ENCODE measurements at regions not wholly inside any gene's neighbourhood (a gene's known extent, or its start where the extent isn't known, plus 50 kb on each side); places are given as distances from the start of the nearest gene placed in this dataset.

DNA sequence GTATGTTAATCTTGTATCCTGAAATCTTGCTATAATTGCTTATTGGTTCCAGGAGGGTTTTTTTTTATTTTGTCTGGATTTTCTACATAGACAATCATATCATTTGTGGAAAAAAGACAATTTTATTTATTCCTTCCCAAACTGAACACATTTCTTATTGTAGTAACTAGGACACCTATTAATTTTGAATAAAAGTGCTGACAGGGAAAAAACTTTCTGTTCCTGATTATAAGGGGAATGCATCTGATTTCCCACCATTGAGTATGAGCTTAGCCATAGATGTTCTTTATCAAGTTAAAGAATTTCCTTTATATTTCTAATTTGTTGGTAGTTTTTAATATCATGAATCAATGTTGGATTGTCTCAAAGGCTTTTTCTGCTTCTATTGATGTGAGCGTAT lies 460.7 kb upstream of the CNTN3 start:
- H3K27ac Mint-ChIP-seq = no peak overlapping the region
- peaks cover 8 to 41% (median 19%) of the 10 kb centered on the region in 6 donors for H3K9me3 Mint-ChIP-seq
- H3K4me1 Mint-ChIP-seq = no peaks in the 10 kb centered on the region
- DNase-seq = no peak
- no peaks in the 10 kb centered on the region for H3K27me3 Mint-ChIP-seq (ENCODE audit: low read depth in 3 of 3)
- H3K4me3 Mint-ChIP-seq = no peak overlapping the region
- H3K36me3 Mint-ChIP-seq = no peaks in the 10 kb centered on the region

DNA sequence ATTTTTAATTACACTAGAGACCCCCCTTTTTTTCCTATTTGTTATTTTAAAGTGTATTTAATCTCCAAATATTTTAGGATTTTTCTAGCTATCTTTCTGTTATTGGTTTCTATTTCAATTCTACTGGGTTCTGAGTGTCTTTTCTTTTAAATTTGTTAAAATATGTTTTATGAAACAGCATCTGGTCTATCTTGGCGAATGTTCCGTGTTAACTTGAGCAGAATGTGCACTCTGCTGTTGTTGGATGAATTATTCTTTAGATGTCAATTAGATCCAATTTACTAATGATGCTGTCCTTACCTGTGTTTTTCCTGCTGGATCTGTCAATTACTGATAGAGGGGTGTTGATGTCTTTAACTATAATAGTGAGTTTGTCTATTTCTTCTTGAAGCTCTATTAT lies 462.0 kb upstream of the CNTN3 start:
- Mint-ChIP-seq H3K4me1 (no peaks in the 10 kb centered on the region), H3K4me3 (no peak overlapping the region), H3K27me3 (ENCODE audit: low read depth in 3 of 3) (no peaks in the 10 kb centered on the region), H3K9me3 (peaks cover 8 to 40% (median 22%) of the 10 kb centered on the region in 6 donors), H3K36me3 (no peaks in the 10 kb centered on the region), H3K27ac (no peak overlapping the region)
- no peak for DNase-seq

DNA sequence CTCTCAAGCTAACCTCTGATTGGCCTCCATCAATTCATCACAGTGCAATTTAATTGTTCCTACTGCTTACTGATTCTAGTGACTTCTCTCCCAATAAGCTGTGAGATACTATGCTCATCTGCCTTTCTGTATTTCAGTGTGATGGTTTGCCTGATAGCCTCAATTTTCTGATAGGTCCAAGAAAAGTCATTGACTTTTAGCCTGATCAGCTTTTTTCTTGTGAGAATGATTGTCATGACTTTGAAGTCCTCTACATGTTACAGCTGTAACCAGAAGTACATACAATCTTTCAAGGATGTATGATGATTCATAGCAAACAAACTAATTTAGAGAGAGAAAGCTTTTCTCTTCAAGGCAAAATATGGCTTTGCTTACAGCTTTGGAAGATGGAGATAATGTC lies 463.8 kb upstream of the CNTN3 start:
- no peak for DNase-seq
- no peak overlapping the region for H3K4me3 Mint-ChIP-seq
- no peak overlapping the region for H3K27ac Mint-ChIP-seq
- no peaks in the 10 kb centered on the region for H3K36me3 Mint-ChIP-seq
- no peaks in the 10 kb centered on the region for H3K4me1 Mint-ChIP-seq
- peaks cover 0 to 2% (median 0%) of the 10 kb centered on the region in 3 donors for H3K27me3 Mint-ChIP-seq (ENCODE audit: low read depth in 3 of 3)
- peaks cover 6 to 52% (median 18%) of the 10 kb centered on the region in 6 donors for H3K9me3 Mint-ChIP-seq

DNA sequence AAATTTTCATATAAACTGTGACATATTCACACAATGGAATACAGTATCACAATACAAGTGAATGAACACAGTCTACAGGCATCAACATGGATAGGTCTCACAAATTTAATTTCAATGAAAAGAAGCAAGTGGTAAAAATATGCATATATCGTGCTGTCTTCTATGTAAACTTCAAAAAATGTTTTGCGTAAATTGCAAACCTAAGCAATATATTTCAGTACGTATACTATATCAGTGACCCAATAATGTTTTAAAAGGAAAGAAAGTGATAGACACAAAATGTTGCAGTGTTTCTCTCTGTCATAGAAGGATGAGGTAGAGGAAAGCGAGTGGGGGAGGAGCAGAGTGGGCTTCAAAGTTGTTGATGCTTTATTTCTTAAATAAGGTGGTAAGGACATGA lies 468.4 kb upstream of the CNTN3 start:
- no peak overlapping the region for H3K27ac Mint-ChIP-seq
- peaks cover 6 to 47% (median 13%) of the 10 kb centered on the region in 6 donors for H3K9me3 Mint-ChIP-seq
- DNase-seq = no peak
- H3K36me3 Mint-ChIP-seq = no peaks in the 10 kb centered on the region
- H3K27me3 Mint-ChIP-seq (ENCODE audit: low read depth in 3 of 3) = peaks cover 0 to 2% (median 0%) of the 10 kb centered on the region in 3 donors
- no peaks in the 10 kb centered on the region for H3K4me1 Mint-ChIP-seq
- H3K4me3 Mint-ChIP-seq = no peak overlapping the region

DNA sequence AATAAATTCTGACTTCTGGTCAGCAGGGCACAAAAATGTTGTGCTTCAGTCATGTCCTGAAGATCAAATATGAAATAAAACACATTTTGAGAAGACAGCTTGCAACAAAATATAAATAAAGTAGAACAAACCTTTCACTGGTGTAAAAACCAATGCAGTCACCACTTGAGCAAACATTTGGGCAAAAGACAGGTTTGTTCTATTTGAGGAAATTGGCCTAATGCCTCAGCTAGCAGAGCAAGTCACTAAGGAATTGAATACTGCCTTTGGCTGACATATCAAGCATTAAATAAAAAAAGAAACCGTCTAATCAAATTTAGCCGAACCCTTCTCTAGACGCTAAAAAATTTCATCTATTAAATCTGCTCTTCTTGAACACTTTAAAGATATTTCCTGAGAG lies 475.4 kb upstream of the CNTN3 start:
- Mint-ChIP-seq H3K36me3 (no peaks in the 10 kb centered on the region), H3K27ac (no peak overlapping the region), H3K9me3 (peaks cover 6 to 37% (median 12%) of the 10 kb centered on the region in 6 donors)

DNA sequence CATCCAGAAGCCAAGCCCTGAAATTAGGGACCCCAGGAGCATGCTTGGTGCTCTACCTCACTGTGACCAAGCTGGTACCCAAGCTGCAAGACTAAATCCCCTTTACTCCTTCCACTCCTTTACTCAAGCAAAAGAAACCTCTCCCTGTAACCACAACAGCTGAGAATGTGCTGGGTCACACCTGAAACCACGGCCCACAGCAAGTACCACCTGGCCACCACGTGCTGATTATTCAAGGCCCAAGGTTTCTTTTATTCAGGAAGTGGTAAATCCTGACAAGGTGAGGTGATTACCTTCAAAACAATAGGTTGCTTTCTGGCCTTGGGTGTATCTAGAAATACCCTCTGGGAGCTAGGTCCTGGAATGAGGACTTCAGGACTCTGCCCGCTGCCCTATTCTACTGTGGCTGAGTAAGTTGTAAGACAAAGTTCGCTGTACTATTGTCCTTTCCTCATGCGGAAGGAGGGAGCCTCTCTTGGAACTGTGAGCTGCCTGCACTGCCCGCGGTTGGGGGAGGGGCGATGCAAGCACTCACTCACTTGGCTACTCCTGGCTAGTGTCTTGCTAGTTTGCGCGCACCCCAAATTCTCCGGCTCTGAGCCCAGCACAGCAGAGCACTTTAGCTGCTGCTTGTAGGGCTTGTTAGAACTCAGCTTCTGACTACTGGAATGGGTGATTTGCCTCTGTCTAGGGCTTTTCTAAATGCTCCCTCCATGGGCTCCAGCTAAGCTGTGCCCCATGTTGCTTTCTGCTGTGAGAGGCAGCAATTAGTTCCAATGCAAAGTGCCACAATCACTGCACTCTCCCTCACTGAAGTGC lies 487.1 kb upstream of the CNTN3 start:
- H3K4me3 Mint-ChIP-seq = no peak overlapping the region
- no peak overlapping the region for H3K27ac Mint-ChIP-seq
- DNase-seq = no peak
- H3K4me1 Mint-ChIP-seq = no peaks in the 10 kb centered on the region
- peaks cover 0 to 2% (median 2%) of the 10 kb centered on the region in 3 donors for H3K27me3 Mint-ChIP-seq (ENCODE audit: low read depth in 3 of 3)
- H3K9me3 Mint-ChIP-seq = peaks cover 6 to 41% (median 36%) of the 10 kb centered on the region in 6 donors
- no peaks in the 10 kb centered on the region for H3K36me3 Mint-ChIP-seq

More for the DNA sequence above, 475.4 kb upstream of the CNTN3 start:
- DNase-seq = no peak
- H3K27me3 Mint-ChIP-seq (ENCODE audit: low read depth in 3 of 3) = no peaks in the 10 kb centered on the region
- H3K4me3 Mint-ChIP-seq = no peak overlapping the region
- H3K4me1 Mint-ChIP-seq = no peaks in the 10 kb centered on the region

DNA sequence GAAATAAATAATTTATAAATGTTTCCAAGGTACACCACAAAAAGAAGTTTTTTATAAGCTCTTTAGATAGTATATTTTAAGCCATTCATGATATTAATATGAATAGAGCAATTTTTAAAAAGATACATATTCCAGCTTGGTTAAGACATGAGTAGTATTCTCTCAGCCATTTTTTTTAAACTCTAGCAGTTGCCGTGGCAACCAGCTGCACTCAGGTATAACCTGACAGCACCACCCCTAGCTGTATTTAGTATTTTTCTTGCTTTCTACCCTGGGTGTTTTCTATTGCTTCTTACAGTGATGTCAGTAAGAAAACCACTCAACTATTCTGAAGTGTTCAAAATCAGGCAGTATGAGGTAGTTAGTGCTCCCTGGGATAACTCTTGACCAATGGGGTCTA lies 496.3 kb upstream of the CNTN3 start:
- Mint-ChIP-seq H3K27ac (no peak overlapping the region), H3K27me3 (ENCODE audit: low read depth in 3 of 3) (no peaks in the 10 kb centered on the region), H3K36me3 (no peaks in the 10 kb centered on the region), H3K9me3 (peaks cover 3 to 21% (median 9%) of the 10 kb centered on the region in 6 donors), H3K4me1 (no peaks in the 10 kb centered on the region), H3K4me3 (no peak overlapping the region)
- DNase-seq = no peak

DNA sequence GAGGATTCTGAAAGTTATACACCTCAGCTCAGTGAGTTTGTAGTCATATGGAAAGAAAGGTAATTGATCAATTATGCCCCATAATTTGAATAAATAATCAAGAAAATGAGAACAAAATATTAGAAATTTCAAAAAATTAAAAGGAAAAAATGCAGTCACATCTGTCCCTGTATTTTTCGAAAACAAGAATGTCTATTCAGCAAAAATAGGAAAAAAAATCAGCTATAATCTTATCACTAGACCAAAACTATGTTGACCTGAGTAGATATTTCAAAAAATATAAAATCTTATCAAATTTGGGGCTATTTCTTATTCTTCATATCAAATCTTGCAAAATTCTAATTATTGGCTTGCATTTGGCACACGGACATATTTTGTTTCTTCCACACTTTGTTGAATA lies 501.2 kb upstream of the CNTN3 start:
- no peak for DNase-seq
- no peaks in the 10 kb centered on the region for H3K27me3 Mint-ChIP-seq (ENCODE audit: low read depth in 3 of 3)
- no peaks in the 10 kb centered on the region for H3K36me3 Mint-ChIP-seq
- H3K9me3 Mint-ChIP-seq = peaks cover 0 to 41% (median 8%) of the 10 kb centered on the region in 6 donors
- H3K4me3 Mint-ChIP-seq = no peak overlapping the region
- no peak overlapping the region for H3K27ac Mint-ChIP-seq
- H3K4me1 Mint-ChIP-seq = no peaks in the 10 kb centered on the region

DNA sequence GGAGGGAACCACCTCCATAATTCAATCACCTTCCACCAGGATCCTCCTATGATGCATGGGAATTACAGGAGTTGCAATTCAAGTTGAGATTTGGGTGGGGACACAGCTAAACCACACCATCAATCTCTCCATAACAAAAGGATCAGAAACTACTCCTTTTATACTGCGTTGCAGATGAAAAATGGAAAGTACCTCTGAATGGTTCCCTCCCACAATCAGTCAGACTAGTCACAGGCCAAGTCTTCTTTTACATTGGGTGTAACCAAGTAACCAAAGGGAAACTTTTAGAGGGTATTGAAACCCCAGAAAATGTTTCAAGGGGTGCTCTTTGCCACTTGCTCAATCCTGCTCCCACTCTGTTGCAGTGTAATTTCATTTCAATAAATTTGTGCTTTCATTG lies 504.3 kb upstream of the CNTN3 start:
- no peak overlapping the region for H3K4me3 Mint-ChIP-seq
- H3K36me3 Mint-ChIP-seq = no peaks in the 10 kb centered on the region
- no peak for DNase-seq
- H3K4me1 Mint-ChIP-seq = no peaks in the 10 kb centered on the region
- H3K27ac Mint-ChIP-seq = no peak overlapping the region
- no peaks in the 10 kb centered on the region for H3K27me3 Mint-ChIP-seq (ENCODE audit: low read depth in 3 of 3)
- peaks cover 0 to 35% (median 6%) of the 10 kb centered on the region in 6 donors for H3K9me3 Mint-ChIP-seq

DNA sequence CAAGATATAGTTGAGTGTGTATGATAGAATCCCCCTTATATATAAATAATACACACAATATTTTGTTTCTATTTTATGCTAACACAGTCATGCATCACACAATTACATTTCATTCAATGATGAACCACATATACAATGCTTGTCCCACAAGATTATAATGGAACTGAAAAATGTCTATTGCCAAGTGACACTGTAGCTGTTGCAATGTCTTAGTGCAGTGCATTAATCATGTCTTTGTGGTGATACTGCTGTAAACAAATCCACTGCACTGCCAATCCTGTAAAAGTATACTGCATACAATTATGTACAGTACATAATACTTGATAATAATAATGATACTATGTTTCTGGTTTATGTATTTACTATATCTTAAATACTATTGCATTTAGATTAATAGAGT lies 512.1 kb upstream of the CNTN3 start:
- Mint-ChIP-seq H3K27ac (no peak overlapping the region), H3K9me3 (peaks cover 3 to 22% (median 9%) of the 10 kb centered on the region in 6 donors), H3K36me3 (no peaks in the 10 kb centered on the region), H3K27me3 (ENCODE audit: low read depth in 3 of 3) (peaks cover 0 to 2% (median 0%) of the 10 kb centered on the region in 3 donors), H3K4me1 (no peaks in the 10 kb centered on the region), H3K4me3 (no peak overlapping the region)
- DNase-seq = no peak

DNA sequence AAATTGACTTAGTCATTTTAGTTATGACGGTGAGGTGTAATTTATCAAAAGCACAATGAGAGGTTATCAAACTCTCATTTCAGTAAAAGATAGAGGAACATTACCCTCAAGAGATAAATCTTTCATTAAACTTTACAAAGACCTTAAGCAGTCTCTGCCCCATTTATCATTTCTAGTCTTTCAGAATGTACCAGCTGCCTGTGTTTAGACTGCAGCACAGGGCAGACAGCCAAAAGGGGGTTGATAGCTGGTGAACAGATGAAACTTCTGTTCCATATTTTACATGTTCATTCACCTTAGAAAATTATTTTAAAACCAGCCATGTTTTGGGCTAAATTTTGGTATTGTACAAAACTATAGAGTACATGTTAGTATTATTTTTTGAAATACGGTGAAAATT lies 514.6 kb upstream of the CNTN3 start:
- Mint-ChIP-seq H3K4me1 (no peaks in the 10 kb centered on the region), H3K27me3 (ENCODE audit: low read depth in 3 of 3) (peaks cover 0 to 4% (median 0%) of the 10 kb centered on the region in 3 donors), H3K4me3 (no peak overlapping the region), H3K9me3 (peaks cover 7 to 22% (median 12%) of the 10 kb centered on the region in 6 donors), H3K27ac (no peak overlapping the region), H3K36me3 (no peaks in the 10 kb centered on the region)
- no peak for DNase-seq

DNA sequence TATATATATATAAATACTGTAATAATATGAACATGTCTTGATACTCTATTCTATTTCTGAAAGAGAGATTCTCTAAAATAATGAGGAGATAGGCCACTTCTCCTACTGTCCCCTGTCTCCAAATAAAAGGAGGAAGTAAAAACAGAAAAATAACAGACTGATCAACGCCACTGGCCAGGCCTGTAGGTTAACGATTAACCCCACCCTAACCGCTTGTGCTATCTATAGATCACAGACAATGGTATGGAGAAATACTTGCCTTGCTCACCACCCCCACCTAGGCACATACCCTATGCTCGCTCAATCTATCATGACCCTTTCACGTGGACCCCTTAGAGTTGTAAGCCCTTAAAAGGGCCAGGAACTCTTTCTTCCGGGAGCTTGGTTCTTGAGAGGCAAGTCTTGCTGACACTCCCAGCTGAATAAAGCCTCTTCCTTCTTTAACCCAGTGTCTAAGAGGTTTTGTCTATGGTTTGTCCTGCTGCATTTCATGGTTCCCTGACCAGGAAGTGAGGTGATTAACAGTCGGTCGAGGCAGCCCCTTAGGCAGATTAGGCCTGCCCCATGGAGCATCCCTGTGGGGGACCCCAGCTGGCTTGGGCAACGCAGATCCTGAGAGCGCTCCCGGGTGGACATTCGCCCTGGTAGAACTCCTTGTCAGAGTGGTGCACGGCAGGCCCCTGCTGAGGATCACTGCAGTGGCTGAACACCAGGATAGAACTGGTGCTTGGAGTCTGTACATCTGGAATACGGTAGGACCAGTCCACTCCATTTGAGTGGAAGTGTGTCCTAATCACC lies 521.8 kb upstream of the CNTN3 start:
- Mint-ChIP-seq H3K27me3 (ENCODE audit: low read depth in 3 of 3) (peaks cover 0 to 4% (median 1%) of the 10 kb centered on the region in 3 donors), H3K27ac (no peak overlapping the region), H3K4me1 (no peaks in the 10 kb centered on the region), H3K4me3 (no peak overlapping the region), H3K9me3 (peaks cover 3 to 39% (median 15%) of the 10 kb centered on the region in 6 donors), H3K36me3 (no peaks in the 10 kb centered on the region)
- DNase-seq = no peak

DNA sequence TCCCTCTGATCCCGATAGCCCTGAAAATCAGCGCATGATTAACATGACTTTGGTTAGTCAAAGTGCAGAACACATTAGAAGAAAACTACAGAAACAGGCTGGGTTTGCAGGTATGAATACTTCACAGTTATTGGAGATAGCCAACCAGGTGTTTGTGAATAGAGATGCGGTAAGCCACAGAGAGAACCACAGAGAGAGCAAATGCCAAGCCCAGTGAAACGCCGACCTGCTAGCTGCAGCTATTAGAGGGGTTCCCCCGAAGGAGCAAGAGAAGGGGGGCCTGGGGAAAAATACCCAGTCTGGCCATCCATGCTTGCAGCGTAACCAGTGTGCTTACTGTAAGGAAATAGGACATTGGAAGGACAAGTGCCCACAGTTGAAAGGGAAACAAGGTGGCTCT lies 523.9 kb upstream of the CNTN3 start:
- Mint-ChIP-seq H3K4me3 (no peak overlapping the region), H3K36me3 (no peaks in the 10 kb centered on the region), H3K27me3 (ENCODE audit: low read depth in 3 of 3) (peaks cover 0 to 2% (median 1%) of the 10 kb centered on the region in 3 donors), H3K27ac (no peak overlapping the region), H3K4me1 (no peaks in the 10 kb centered on the region), H3K9me3 (peaks cover 2 to 37% (median 14%) of the 10 kb centered on the region in 6 donors)
- DNase-seq = no peak

DNA sequence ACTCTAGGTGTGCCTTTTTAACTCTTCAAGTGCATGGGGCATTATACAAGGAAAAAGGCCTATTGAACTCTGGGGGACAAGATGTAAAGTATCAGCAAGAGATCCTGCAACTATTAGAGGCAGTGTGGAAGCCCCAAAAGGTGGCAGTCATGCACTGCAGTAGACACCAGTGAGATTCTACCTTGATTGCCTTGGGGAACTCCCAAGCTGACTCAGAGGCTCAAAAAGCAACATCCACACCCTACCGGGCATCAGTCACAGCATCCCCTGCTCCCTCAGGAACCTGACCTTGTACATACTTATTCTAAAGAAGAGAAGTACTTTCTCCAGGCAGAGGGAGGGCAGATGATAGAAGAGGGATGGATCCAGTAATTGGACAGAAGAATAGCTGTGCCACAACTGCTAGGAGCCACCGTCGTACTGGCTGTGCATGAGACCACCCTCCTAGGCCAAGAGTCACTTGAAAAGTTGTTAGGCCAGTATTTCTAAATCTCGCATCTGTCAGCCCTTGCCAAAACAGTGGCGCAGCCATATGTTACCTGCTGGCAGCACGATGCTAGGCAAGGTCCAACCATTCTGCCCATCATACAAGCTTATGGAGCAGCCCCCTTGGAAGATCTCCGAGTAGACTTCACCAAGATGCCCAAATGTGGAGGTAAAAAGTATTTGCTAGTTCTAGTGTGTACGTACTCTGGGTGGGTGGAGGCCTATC lies 523.1 kb upstream of the FRG2C start:
- Mint-ChIP-seq H3K9me3 (peaks cover 2 to 44% (median 12%) of the 10 kb centered on the region in 6 donors), H3K4me3 (no peak overlapping the region), H3K36me3 (no peaks in the 10 kb centered on the region), H3K27ac (no peak overlapping the region), H3K4me1 (no peaks in the 10 kb centered on the region), H3K27me3 (ENCODE audit: low read depth in 3 of 3) (peaks cover 0 to 2% (median 1%) of the 10 kb centered on the region in 3 donors)
- DNase-seq = no peak

Data from immature natural killer cell (primary cell).